NCI-H446 treated with DMSO at 0.1 percent for 48 hours (cell line): ENCODE measurements at regions not wholly inside any gene's neighbourhood (a gene's known extent, or its start where the extent isn't known, plus 50 kb on each side); places are given as distances from the start of the nearest gene placed in this dataset.

Experiments
- DNase-seq: peaks from one replicate; lab custom pipeline; 2025; lab: John Stamatoyannopoulos, UW

DNA sequence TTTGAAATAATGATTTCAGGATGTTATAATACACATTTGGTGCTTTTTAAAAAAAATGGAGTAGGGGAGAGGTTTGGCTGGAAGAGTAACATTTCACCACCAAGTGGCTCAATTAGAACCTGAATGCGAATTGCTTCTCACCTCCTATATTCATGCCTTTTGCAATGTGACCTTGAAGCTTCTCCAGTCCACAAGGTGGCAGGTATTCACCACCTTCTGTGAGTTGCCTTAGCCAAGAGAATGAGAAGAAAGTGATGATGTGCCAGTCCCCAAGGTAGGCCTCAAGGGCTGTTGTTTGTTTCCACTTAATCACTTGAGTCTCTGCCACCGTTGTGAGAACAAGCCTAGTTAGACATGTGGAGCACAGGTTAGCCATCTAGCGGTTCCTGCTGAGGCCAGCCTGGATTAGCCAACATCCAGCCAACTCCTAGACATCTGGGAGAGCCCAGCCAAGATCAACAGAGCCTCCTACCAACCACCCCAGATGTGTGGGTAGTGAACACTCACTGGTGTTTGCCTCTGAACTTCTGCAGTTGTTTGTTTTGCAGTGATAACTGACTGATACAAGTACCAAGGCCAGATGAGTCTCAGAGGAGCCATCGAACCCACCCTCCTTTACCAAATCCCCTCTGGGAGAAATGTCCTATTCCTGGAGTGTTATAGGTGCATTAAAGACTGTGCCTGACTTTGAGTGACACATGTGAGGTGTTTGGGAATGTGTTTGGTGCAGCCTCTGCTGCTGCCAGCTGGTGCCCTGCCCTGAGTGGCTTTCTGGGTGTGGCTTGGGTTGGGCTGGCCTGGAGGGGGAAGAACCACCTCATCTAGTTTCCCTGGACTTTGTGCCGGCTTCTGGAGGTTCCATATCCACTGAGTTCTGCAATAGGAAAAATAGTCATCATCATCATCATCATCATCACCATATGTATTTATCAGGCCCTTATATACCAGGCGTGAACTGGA is 132.5 kb upstream of the RFLNA start:
- no peak for DNase-seq

DNA sequence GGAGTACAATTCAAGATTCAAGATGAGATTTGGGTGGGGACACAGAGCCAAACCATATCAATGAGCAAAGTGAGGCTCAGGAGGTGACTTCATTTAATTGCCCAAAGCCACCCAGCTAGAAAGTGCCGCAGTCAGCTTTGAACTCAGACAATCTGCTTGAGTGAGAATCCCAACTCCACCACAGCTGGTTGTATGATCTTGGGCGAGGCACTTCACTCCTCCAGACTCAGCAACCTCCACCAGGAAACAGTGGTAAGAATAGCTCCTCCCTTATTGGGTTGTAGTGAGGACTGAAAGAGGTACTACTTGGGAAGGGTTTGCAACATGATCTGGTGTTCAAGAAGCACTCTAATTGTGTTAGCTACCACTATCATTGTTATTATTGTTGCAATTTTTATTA is 129.2 kb upstream of the RFLNA start:
- no peak for DNase-seq

DNA sequence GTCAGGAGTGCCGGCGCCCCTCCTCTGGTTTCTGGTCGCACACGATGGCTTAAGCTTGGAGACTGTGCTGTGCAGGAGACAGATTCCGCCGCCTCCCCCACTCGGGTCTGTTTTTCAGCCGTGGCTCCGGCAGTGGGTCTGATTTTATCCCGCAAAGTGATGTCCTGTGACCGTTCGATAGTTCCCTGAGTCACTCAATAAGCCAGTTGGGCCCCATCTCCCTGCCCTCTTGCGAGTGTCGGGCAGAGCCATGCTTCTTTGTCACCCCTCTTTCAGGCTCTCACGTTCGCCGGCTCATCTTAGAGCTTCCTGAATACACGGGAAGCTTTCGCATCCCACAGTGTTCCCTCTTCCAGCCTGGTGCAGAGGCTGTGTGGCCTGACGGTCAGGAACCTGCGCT is 127.8 kb upstream of the RFLNA start:
- DNase-seq: no peak

DNA sequence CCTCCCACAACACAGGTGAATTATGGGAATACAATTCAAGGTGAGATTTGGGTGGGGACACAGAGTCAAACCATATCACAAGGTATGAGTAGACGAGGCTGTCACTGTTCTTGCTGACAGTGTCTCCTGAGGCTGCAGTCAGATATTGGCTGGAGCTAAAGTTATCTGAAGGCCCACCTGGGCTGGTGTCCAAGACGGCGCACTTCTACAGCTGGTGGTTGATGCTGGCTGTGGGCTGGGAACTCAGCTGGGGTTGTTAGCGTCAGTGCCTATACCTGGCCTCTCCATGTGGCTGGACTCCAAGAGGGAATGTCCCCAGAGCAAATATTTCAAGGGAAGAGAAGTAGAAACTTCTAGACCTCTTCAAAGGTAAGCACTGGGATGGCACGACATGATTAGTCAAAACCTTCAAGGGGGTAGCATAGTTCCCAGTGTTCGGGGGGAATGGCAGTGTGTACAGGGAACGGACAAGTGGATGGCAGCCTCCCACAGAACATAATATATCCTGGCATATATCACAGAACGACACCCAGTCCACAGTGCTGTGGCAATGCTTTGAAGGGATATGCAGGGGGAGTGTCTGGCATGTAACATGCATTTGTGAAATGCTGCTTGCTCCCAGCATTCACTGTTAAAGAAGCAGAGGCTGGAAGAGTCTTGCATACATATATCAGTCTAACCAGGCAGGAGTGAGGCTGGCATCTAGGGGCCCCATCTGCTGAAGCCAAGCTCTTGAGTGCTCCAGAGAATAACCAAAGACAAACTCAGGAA is 126.7 kb upstream of the RFLNA start:
- no peak for DNase-seq

DNA sequence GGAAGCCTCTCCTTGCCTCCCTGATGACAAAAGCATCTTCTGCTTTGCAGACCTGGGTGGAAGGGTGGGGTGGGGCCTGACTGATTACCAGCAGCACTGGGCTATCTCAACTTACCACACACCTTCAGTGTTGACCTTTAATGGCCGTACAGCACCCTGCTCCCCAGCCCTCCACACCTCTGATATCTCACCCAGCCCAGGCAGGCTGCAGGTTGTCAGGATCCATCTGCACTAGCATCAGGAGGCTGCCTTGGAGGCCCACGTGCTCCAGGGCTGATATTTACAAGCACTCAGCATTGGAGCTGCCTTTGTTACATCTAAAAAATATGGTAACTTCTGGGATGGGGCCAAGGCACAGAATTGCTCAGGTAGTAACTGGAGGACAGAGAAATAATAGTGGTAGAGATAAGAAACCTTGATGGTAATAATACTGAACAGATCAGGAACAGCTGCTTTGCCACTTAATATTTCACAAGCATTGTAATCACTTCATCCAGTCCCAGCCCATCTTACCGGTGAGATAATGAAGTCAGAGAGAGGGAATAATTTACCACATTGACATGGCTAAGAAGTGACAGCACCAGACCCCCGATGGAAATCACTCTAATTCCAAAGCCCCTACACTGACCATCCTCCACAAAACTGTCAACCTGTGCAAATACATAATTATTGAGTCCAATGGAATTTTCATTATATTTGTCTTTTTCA is 125.2 kb upstream of the RFLNA start:
- DNase-seq: no peak

DNA sequence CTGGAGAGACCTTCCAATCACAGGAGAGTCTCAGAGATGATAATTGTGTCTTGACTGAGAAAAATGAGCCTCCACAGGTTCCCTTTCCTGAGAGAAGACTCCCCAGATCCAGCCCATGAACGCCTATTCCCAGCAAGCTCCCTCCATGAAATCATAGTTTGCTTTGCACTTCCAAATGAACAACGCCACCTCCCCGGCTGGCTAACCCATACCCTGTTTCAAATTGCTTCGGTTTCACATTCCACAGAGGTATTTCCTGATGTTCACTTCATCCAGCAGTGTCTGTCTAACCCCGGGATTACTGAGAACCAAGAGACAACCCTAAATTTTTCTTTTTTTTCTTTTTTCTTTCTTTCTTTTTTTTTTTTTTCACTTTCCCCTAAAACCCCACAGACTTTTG is 124.1 kb upstream of the RFLNA start:
- no peak for DNase-seq

DNA sequence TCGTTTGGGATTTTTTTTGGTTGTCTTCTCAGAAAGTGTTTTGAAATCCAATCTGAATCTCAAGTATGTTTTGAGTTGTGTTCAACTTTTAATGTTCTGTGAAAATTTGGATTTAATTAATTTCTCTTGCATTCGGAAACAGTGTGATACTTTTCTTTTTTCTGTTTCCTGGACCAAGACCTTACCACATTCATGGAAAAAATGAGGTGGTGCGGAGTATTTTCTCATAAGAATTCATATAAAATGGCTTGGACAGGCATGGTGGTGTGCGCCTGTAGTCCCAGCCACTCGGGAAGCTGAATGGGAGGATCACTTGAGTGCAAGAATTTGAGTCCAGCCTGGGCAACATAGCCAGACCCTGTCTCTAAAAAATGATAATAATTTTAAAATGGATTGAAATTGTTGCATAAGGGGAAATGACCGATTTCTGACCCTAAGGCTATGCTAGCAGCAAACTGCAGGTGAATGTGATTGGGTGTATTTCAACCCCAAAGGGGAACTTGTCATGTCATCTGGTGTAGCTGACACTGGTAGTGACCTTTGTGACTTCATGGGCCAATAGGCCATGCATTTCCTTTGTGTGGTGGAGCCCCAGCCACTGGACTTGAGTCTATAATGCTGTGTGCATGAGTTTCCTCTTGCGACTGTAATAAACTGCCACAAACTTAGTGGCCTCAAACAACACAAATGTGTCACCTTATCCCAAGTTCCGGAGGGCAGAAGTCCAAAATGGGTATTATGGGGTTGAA is 123.5 kb upstream of the RFLNA start:
- DNase-seq: no peak

DNA sequence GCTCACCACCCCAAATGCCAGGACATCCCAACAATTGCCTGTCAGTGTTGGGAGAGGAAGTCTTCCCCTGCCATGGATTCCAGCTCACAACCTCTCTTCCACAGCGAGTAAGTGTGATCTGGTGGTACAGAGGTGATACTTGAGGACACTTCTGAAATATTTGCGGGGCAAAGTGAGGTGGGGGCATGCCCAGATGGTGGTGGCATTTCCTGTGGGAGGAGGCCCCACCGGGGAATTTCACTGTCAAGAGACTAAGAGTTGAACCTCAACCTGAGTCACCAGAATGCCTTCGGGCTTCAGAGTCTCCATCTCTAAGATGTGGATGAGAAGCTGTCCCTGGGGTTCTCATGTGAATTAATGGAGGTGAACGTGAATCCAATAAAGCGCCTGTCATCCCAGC is 122.3 kb upstream of the RFLNA start:
- no peak for DNase-seq

DNA sequence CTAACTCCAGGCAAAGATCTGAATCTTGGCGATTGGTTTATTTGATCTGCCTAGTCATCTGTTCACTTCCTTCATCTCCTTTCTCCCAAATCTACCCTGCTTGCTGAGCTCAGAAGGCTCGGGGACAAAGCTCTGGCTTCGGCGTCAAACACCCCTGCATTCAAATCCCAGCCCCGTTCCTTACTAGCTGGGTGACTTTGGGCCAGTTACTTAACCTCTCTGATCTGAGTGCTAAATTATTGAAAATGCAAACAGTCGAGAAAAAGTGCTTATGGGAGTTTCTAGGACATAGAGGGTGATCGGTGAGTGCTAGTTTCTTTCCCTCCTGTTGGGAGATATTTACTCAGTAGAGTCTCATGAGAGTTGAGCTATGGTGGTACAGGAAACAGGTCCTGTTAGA is 121.2 kb upstream of the RFLNA start:
- DNase-seq: no peak

DNA sequence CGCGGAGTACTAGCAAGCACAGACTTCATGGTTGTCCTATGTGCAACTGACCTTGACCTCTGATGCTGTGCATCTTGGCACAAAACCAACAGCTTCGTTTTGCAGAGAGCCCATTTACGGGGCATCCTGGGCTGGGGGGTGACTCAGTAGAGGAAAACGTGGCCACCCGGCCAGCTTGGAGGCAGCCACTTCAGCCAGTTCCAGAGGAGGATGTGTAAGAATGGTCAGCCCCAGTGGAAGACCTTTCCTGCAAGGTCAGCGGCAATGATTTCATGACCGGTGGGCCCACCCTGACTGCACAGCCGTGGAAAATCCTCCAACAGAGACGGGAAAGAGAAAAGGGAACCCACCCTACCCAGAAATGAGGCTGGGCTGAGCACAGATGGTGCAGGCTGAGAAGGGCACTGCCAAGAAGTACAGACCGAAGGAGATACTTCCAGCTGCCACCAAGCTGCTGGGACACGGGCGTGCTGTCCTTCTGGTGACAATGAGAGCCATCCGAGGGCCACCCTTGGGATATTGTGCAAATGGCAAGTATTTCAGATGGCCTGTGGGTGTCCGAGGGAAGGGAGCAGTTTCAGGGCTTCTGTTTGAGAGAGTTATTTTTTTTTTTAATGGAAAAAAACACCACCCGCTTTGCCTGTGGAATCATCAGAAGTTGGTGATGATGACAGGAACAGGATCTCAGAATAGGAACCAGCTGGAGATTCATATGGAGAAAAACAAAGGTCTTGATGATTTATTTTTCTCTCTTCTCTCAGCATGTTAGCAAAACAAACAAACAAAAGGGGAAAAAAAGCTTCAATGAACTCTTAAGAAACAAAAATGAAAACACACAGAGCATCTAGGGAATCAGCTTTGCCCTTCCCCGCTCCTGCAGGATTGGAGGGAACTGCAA is 120.2 kb upstream of the RFLNA start:
- DNase-seq: peak; percentile 26

DNA sequence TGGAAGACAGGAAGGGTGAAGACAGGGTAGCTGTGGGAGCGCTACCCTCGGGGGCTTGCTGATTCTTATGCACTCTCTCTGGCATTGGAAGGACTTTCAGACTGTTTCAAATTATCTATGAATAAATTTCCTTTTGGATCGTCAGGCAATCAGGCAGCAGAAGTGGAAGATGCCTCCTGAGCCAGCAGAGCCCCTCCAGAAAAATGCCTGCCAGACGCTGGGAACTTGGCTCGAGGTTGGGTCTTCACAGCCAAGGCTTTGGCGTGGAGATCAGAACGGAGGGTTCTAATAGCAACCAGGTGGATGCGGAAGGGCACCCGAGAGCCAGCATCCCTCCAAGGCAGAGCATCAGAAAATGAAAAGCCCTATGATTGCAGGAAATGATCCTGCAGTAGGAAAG is 119.2 kb upstream of the RFLNA start:
- peak; percentile 63 for DNase-seq

DNA sequence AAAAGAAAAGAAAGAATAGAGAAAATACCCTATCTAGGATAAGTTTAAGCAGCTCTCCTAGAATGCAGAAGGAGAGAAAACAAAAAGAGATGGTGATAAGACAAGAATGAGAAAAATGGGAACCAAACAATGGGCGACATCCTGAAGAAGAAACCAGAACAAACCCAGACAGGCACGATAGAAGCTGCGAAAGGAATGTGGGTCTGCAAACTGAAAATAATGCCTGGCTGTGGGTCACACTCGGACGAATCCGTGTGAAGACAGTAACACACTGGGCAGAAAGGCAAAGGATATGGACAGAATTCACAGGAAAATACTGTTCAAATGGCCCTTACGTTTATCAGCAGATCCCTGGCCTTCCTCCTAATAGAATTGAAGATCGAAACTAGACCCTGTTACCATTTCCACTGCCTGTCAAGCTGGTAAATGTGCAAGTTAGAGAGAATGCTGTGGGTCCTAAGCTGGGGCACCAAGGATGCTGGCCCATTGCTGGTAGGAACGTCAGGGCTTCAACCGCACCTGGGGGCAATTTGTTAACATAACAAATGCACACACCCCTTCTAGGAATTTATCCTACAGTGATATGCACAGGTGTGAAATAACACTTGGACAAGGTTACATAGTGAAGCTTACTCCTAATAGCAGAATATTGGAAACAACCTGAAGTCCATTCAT is 117.5 kb upstream of the RFLNA start:
- DNase-seq: no peak

DNA sequence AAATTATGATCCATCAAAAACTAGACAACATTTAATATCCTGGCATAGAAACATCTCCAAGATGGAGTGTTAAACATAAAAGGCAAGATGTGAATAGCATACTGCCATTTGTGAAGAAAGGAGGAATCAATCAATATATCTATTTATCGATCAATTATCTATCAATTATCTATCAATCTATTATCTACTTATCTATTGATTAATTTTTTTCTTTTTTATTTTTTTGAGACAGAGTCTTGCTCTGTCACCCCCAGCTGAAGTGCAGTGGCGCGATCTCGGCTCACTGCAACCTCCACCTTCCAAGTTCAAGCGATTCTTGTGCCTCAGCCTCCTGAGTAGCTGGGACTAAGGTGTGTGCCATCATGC is 117.0 kb upstream of the RFLNA start:
- no peak for DNase-seq

DNA sequence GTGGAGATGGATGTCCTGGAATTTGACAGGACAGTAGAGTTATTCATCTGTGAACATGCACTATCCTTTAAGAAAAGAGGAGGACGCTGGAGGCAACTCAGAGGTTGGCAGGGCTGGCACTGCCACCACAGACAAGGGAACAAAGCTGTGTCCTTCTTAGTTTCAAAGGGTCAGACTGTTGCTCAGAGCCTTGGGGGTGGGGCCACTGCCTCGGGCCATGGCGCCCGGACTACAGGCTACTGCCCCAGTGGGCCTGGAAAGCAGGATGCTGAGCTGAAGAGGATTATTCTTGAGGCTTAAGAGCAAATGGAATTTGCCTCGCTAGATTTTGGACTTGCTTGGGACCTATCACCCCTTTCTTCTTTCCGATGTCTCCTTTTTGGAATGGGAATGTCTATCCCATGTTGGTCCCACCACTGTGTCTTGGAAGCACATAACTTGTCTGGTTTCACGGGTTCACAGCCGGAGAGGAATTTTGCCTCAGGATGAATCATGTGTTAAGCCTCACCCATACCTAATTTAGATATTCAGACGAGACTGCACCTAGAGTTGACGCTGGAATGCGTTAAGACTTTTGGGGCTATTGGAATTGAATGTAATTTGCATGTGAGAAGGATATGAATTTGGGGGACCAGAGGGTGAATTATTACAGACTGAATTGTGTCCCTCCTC is 114.8 kb upstream of the RFLNA start:
- no peak for DNase-seq

DNA sequence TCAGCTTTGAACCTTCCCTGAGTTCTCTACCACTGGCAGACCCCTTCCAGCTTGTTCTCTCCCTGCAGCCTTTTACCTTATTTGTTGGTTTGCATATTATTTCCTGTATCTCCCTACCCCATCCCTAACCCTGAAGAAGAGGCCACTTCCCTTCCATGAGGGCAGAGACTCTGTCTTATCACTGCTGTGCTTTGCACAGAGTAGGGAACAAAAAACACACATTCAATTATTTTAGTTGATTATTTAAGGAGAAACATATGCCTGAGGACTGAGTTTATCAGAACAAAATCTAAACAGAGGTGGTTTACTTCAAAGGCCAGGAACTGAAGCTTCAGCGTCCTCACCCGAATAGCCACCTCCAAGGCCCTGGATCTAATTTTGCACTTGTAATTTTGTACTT is 111.7 kb upstream of the RFLNA start:
- DNase-seq: no peak

DNA sequence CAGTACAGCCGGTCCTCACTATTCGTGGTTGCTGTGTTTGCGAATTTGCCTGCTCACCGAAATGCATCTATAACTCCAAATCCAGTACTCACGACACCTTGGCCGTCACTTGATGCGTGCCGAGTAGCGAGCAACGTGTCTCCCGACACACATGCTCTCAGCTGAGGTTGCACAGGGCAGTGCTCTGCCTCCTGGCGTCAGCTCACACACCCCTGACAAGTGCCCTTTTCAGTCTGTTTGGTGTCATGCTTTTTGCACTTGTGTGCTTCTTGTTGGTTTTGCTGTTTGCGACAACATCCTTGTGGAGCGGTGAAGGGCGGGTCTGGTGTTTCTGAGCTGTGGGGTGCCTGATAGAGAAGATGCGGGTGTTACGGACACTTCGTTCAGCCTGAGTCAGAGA is 110.4 kb upstream of the RFLNA start:
- DNase-seq: no peak

DNA sequence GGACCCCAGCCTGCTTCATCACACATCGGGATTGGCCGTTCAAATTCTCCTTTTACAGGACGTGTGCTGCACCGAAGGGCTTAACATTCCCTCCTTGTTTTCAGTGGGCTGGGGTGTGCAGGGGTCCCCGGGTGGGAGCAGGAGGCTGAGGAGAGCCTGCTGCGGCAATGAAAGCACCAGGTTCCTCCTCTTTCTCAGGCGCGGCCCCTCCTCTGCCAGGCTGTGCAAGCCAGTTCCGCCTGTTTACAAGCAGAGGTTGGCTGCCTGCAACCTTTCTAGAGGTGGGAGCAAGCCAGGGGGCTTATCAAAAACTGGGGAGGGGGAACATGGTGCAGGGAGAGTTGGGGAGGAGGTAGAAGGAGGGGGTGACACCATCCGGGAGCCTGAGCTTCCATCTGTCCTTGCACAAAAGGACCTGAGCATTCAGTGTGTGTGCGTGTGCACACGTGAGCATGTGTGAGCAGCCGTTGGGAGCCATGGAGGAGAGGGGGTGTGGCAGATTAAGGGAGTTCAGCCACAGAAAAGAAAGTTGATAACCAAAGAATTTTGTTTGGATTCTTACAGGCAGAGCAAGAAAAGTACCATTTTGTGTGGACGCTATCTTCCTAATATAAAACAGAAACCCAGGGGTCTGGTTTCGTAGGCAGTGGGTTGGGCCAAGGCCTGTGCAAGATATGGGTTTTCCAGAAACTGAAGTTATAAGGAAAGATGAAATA is 108.8 kb upstream of the RFLNA start:
- DNase-seq: no peak

DNA sequence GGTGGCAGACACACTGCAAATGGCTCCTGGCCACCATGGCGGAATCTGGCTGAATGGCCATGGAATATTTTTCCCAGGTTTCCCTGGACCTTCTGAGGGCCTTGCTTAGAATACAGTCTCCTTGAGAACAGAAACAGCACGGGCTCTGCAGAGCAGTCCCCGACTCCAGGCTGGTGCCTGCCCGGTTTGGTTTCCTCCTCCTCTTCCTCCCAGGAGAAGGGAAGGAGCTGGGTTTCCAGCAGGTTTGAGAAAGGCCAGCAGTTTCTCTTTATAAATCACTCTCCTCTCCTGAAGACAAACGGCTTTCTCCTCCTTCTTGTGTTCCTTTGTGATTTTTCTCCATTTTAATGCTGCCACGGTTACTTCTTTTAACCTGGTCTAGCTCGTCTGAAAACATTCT is 106.8 kb upstream of the RFLNA start:
- no peak for DNase-seq
